Ovary (tissue), 7 donors: ENCODE measurements at regions not wholly inside any gene's neighbourhood (a gene's known extent, or its start where the extent isn't known, plus 50 kb on each side); places are given as distances from the start of the nearest gene placed in this dataset.

Source experiments
- DNase-seq, 5 donors: peaks; one replicate each; pipeline ENCODE4 v3.0.0-alpha.2; 2019 to 2020
- H3K27ac ChIP-seq, 2 donors: fragments of 200-600 bp; one replicate each; pipeline versions ENCODE4 v1.5.1 to v1.8.0; 2019 to 2022
- H3K27me3 ChIP-seq: fragments of 200-600 bp; one replicate; pipeline ENCODE4 v1.8.0; 2022
- H3K36me3 ChIP-seq: fragments of 200-600 bp; sonication (generic); one replicate; pipeline ENCODE4 v1.5.1; 2019
- H3K4me1 ChIP-seq: one replicate; pipeline ENCODE4 v1.8.1; 2013; ENCODE audit warnings: mild to moderate bottlenecking, moderate library complexity; ENCODE audit not compliant: insufficient read depth
- H3K4me3 ChIP-seq: fragments of 200-600 bp; sonication (generic); one replicate; pipeline ENCODE4 v1.5.1; 2017
- H3K9me3 ChIP-seq, 2 donors: fragments of 200-600 bp in 1 of 2; sonication (generic) in 1 of 2; one replicate each; pipeline versions ENCODE4 v1.5.1 to v1.8.1; 2013 to 2019; ENCODE audit warnings: mild to moderate bottlenecking in 1 of 2, moderate library complexity in 1 of 2
- CTCF ChIP-seq, 3 donors: fragments of 450-650 bp in 2 of 3; fragments of 200-600 bp in 1 of 3; IDR thresholded peaks; one replicate each; pipeline versions ENCODE4 v1.5.1 to v1.8.0; 2016 to 2022; ENCODE audit warnings: antibody characterized with exemption in 3 of 3, mild to moderate bottlenecking in 1 of 3
- EP300 ChIP-seq: sonication (generic); formaldehyde crosslinking; IDR thresholded peaks from one replicate; pipeline ENCODE4 v1.6.1; 2017; ENCODE audit warnings: antibody characterized with exemption
- POLR2A ChIP-seq: fragments of 450-650 bp; IDR thresholded peaks from one replicate; pipeline ENCODE4 v1.6.1; 2017; ENCODE audit warnings: antibody characterized with exemption, mild to moderate bottlenecking, moderate library complexity
- WGBS, 3 donors: extraction: QIAGEN DNeasy Blood & Tissue Kit in 1 of 3; methylation state at CpG; one replicate each; pipeline versions ENCODE4 v1.1.5 to v1.1.7; 2013 to 2017; 5-methylcytosine and 5-hydroxymethylcytosine counted together
- intact Hi-C, 4 donors: fragments of 100-400 bp; cut with DNase I; formaldehyde crosslinking; loops; one replicate each; pipeline versions ENCODE4 v1.11.0 to v1.15.1; 2022 to 2023
- donor health status: DM: no; HTN: no; CAD: no; lungs with moderate emphysema.
- donor health status: DM: no; HTN: no; CAD: no.
- donor health status: Bipolar disorder and iron deficiency.
- donor health status: DM: no; HTN: no; CAD: no.
- donor health status: DM: yes; HTN: yes; CAD: no.

DNA sequence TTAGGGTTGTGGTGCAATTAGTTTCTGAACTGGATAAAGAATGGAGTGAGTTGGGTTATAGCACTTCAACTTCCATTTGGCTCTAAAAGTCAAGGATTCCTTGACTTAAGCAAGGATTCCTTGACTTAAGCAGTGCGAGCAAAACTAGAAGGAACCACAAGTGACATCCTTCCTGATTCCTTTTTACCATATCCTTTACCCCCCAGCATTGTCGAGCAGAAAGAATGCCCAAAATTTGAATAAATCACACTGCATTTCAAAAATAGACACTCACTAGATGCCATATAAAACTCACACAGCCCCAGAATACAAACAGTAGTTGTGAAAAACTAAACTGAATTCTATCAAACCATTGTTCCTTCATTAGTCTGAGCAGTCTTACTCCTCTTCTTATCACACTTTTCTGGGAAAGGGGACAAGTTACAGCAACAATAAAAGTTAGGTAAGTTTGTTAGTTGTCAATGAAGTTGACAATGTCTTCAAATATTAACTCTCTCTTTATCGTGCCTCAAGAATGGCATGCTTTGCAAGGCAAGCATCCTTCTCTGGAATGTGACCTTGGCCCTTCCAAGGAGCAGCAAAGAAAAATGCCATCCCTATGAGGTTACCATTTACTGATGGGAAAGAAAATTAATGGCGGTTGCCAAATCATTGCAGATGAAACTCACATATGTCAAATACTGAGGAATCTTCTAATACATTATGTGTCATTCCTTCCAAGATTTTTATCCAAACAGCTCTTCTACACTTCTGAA, 273.3 kb upstream of the ANKRD55 start:
- peaks cover 1% of the 10 kb centered on the region for H3K4me1 ChIP-seq
- TF ChIP-seq EP300, result no peak
- no peak for TF ChIP-seq POLR2A
- TF ChIP-seq CTCF (IDR thresholded peaks at IDR 0.05), result no peak
- no peak for DNase-seq
- no peaks in the 10 kb centered on the region for H3K27me3 ChIP-seq
- H3K27ac ChIP-seq, result no peak overlapping the region
- no peaks in the 10 kb centered on the region for H3K9me3 ChIP-seq
- no peaks in the 10 kb centered on the region for H3K36me3 ChIP-seq
- WGBS, 3 donors, result 60 to 71% (median 63%) methylated on average over 4 of the region's 4 CpGs
- intact Hi-C loops, result no loop called here
- H3K4me3 ChIP-seq, result no peak overlapping the region

DNA sequence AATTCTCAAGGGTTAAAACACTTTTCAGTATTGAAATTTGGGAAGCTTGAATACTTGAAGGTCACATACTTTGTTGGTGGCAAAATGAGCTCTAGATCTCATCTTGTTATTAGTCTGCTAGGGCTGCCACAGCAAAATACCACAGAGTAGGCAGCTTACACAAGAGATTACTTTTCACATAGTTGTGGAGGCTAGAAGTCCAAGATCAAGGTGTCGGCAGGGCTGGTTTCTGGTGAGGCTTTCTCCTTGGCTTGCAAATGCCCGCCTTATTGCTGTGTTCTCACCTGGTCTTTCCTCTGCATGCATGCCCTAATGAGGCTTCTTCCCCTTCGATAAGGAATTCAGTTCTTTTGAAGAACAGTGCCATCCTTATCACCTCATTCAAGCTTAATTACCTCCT, 270.8 kb upstream of the ANKRD55 start:
- Histone ChIP-seq H3K27me3 (no peaks in the 10 kb centered on the region), H3K36me3 (no peaks in the 10 kb centered on the region), H3K9me3 (no peaks in the 10 kb centered on the region), H3K4me1 (peaks cover 1% of the 10 kb centered on the region), H3K4me3 (no peak overlapping the region), H3K27ac (no peak overlapping the region)
- WGBS, 3 donors, result 82 to 92% (median 87%) methylated on average over 3 of the region's 3 CpGs
- intact Hi-C loops, result no loop called here
- no peak for TF ChIP-seq POLR2A
- TF ChIP-seq CTCF (IDR thresholded peaks at IDR 0.05), result no peak
- DNase-seq, result no peak

GRCh38 chr5:56501781-56502557, 268.8 kb upstream of the ANKRD55 start:
- no peak overlapping the region for H3K4me3 ChIP-seq
- intact Hi-C loops, result no loop called here
- WGBS, 3 donors, result 47 to 63% (median 55%) methylated on average over 5 of the region's 5 CpGs
- no peak for DNase-seq
- TF ChIP-seq POLR2A (no peak), EP300 (no peak), CTCF (IDR thresholded peaks at IDR 0.05) (no peak)
- H3K27me3 ChIP-seq, result no peaks in the 10 kb centered on the region
- H3K4me1 ChIP-seq, result peaks cover 1% of the 10 kb centered on the region
- no peak overlapping the region for H3K27ac ChIP-seq
- no peaks in the 10 kb centered on the region for H3K9me3 ChIP-seq
- H3K36me3 ChIP-seq, result no peaks in the 10 kb centered on the region

DNA sequence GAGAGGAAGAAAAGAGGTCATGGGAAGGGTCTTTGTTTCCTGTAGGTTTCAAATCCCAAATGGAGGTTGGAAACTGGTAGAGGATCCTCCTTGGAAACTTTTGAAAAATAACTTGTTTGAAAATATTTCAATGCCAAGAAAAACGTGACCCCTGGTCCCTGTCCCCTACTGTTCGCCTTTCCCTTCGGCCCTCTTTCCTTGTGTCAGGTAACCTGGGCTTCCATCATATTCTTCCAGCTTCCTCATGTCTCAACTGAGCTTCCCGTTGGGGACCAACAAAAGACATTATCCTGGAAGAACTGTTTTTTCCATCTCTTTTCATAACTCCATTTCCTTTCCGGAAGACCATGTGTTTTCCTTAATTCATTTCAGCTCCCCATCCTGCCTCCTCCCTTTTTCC, 266.8 kb upstream of the ANKRD55 start:
- no peak overlapping the region for H3K27ac ChIP-seq
- 80 to 87% (median 83%) methylated on average over 5 of the region's 5 CpGs for WGBS, 3 donors

More for the DNA sequence above, 266.8 kb upstream of the ANKRD55 start:
- intact Hi-C loops, result no loop called here
- Histone ChIP-seq H3K9me3 (no peaks in the 10 kb centered on the region), H3K27me3 (no peaks in the 10 kb centered on the region), H3K4me3 (no peak overlapping the region), H3K36me3 (no peaks in the 10 kb centered on the region), H3K4me1 (peaks cover 1% of the 10 kb centered on the region)
- TF ChIP-seq CTCF (IDR thresholded peaks at IDR 0.05), result no peak
- TF ChIP-seq POLR2A, result no peak
- no peak for TF ChIP-seq EP300
- DNase-seq, result no peak
